AG04449 (cell line): ENCODE measurements at regions not wholly inside any gene's neighbourhood (a gene's known extent, or its start where the extent isn't known, plus 50 kb on each side); places are given as distances from the start of the nearest gene placed in this dataset.
"Not testable (repeated sequence)": the region's sequence is repeated elsewhere in the genome, so short reads cannot be mapped to it uniquely, and the experiment has no call there.

Experiments
- CTCF ChIA-PET: fragments of 350-600 bp; formaldehyde crosslinking; extraction: SDS; loops from one replicate; lab custom pipeline; 2021; ENCODE audit warnings: antibody characterized with exemption; lab: Yijun Ruan, JAX
- POLR2A ChIA-PET: fragments of 400-600, 350-600 bp; formaldehyde crosslinking; extraction: SDS; loops from one replicate; lab custom pipeline; 2020; ENCODE audit warnings: antibody characterized with exemption, inconsistent platforms; lab: Yijun Ruan, JAX
- DNase-seq: peaks from one replicate; pipeline ENCODE4 v3.0.0-alpha.2; 2010; ENCODE audit warnings: low read depth, low spot score
- H3K4me3 ChIP-seq: 2 replicates; pipeline ENCODE4 v1.5.1; 2011; ENCODE audit warnings: low read depth, mild to moderate bottlenecking, control low read depth, low read length
- CTCF ChIP-seq: IDR thresholded peaks from one replicate; pipeline ENCODE4 v1.5.1; 2011; ENCODE audit warnings: mild to moderate bottlenecking, moderate library complexity, low read length, control low read depth, inconsistent platforms; ENCODE audit not compliant: insufficient read depth; ENCODE audit errors: missing control alignments

DNA sequence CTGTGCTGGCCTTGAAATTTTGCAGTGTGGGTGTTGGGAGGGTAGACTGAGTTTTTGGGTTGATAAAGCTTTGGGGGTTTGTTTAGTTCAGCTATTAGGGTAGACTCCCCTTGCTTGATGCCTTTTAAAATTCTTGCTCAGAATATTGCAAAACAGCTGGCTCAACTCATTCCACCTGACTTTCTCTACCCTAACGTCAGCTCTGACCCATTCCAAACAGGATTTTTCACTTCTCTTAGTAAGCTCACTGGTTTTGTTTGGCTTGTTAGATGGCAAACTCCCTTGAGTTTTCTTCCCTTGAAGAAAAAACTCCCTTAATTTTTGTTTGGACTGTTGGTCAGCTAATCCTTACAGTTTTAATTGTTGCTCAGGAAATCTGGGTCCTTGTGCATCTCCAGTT lies 195.1 kb upstream of the DTNA start:
- H3K4me3 ChIP-seq, result no peak overlapping the region
- TF ChIP-seq CTCF, result no peak
- DNase-seq, result no peak
- POLR2A ChIA-PET, result no interaction called here
- CTCF ChIA-PET, result no interaction called here

DNA sequence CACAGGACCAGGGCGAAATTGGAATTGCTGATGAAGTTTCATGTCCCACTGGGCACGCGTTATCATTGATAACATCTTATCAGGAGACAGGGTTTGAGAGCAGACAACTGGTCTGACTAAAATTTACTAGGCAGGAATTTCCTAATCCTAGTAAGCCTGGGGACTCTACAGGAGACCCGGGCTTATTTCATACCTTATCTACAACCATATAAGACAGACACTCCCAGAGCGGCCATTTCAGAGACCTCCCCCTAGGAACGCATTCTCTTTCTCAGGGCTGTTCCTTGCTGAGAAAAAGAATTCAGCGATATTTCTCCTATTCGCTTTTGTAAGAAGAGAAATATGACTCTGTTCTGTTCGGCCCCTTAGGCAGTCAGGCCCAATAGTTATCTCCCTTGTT lies 193.7 kb upstream of the DTNA start:
- H3K4me3 ChIP-seq, DNase-seq, CTCF ChIA-PET, POLR2A ChIA-PET: not testable (repeated sequence)

- DNase-seq, H3K4me3 ChIP-seq, CTCF ChIA-PET, POLR2A ChIA-PET: not testable (repeated sequence)
Observed at GRCh38 chr18:34516996-34517395, 193.1 kb upstream of the DTNA start.

GRCh38 chr18:34521040-34521439 lies 189.1 kb upstream of the DTNA start:
- ChIA-PET CTCF (no interaction called here), POLR2A (no interaction called here)
- TF ChIP-seq CTCF, result no peak
- H3K4me3 ChIP-seq, result no peak overlapping the region
- DNase-seq, result no peak

DNA sequence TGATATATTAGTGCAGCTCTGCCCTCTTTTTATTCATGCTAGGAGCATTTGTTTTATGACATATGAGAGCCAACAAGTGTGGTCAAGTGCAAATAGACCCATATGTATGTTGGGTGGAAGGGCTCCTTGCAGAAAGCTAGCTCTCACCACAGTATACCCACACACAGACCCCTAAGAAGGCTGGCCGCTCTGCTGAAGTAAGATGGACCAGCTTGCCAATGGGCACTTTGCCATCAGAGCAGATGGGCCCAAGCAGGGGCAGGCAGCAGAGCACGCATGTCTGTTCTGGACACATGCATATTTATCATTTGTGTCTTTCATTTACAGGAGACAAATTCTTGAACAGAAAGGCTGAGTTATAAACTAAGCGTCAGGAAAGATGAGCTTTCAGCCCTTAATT lies 187.5 kb upstream of the DTNA start:
- ChIA-PET POLR2A (no interaction called here), CTCF (no interaction called here)
- TF ChIP-seq CTCF, result no peak
- DNase-seq, result no peak
- H3K4me3 ChIP-seq, result no peak overlapping the region

DNA sequence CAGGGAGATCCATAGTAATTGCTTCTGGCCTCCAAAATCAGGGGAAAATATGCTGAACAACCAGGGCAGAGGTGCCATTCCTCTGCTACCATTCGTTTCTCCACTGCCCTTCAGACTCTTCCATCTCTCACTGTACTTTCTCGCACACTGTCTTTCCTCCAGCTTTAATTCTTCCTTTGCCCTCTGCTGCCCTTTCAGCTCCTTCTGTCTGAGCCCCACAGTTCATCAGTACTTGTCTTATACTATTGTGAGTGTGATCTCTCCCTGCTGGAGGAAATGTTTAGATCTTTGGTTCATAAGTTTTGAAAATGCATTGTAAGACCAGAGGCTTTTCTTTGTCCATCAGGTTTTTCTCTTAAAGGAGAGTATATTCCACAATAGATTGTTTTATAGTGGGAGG lies 184.9 kb upstream of the DTNA start:
- CTCF ChIA-PET, result no interaction called here
- DNase-seq, result no peak
- POLR2A ChIA-PET, result no interaction called here
- no peak for TF ChIP-seq CTCF
- no peak overlapping the region for H3K4me3 ChIP-seq

- no peak for DNase-seq
- ChIA-PET POLR2A (no interaction called here), CTCF (no interaction called here)
- no peak for TF ChIP-seq CTCF
- H3K4me3 ChIP-seq, result no peak overlapping the region
Observed at GRCh38 chr18:34528177-34528576, 181.9 kb upstream of the DTNA start.
